ENCODE measurements at regions not wholly inside any gene's neighbourhood (a gene's known extent, or its start where the extent isn't known, plus 50 kb on each side); places are given as distances from the start of the nearest gene placed in this dataset.

GRCh38 chr3:168860028-168860427, 764.3 kb upstream of the GOLIM4 start:
- Histone ChIP-seq H3K9ac (ENCODE audit: low read depth in 1 of 2, low read length in 2 of 2) (no peak overlapping the region), H3K27me3 (ENCODE audit: control insufficient read depth in 1 of 2, insufficient read depth in 2 of 2, low read length in 2 of 2) (no peaks in the 10 kb centered on the region), H3K36me3 (ENCODE audit: control insufficient read depth in 1 of 2, insufficient read depth in 2 of 2, low read length in 2 of 2) (no peaks in the 10 kb centered on the region), H3K4me3 (ENCODE audit: low read depth in 1 of 2, low read length in 2 of 2) (no peak overlapping the region), H3K27ac (ENCODE audit: low read depth, low read length) (no peak overlapping the region), H3K9me3 (ENCODE audit: control insufficient read depth in 1 of 2, low read length in 2 of 2) (no peaks in the 10 kb centered on the region), H3K4me1 (ENCODE audit: control insufficient read depth in 1 of 2, insufficient read depth in 2 of 2, low read length in 2 of 2) (peaks cover 20 to 47% of the 10 kb centered on the region in 2 donors)

GRCh38 chr3:168859574-168859973, 763.9 kb upstream of the GOLIM4 start:
- no peak overlapping the region for H3K27ac ChIP-seq (ENCODE audit: low read depth, low read length)
- peaks cover 20 to 47% of the 10 kb centered on the region in 2 donors for H3K4me1 ChIP-seq (ENCODE audit: control insufficient read depth in 1 of 2, insufficient read depth in 2 of 2, low read length in 2 of 2)
- H3K4me3 ChIP-seq (ENCODE audit: low read depth in 1 of 2, low read length in 2 of 2): no peak overlapping the region
- no peaks in the 10 kb centered on the region for H3K9me3 ChIP-seq (ENCODE audit: control insufficient read depth in 1 of 2, low read length in 2 of 2)
- H3K27me3 ChIP-seq (ENCODE audit: control insufficient read depth in 1 of 2, insufficient read depth in 2 of 2, low read length in 2 of 2): no peaks in the 10 kb centered on the region
- no peak overlapping the region for H3K9ac ChIP-seq (ENCODE audit: low read depth in 1 of 2, low read length in 2 of 2)
- no peaks in the 10 kb centered on the region for H3K36me3 ChIP-seq (ENCODE audit: control insufficient read depth in 1 of 2, insufficient read depth in 2 of 2, low read length in 2 of 2)

GRCh38 chr3:168859143-168859542, 763.4 kb upstream of the GOLIM4 start:
- H3K4me1 ChIP-seq (ENCODE audit: control insufficient read depth in 1 of 2, insufficient read depth in 2 of 2, low read length in 2 of 2): peaks cover 20 to 47% of the 10 kb centered on the region in 2 donors
- no peak overlapping the region for H3K9ac ChIP-seq (ENCODE audit: low read depth in 1 of 2, low read length in 2 of 2)
- no peak overlapping the region for H3K4me3 ChIP-seq (ENCODE audit: low read depth in 1 of 2, low read length in 2 of 2)
- H3K9me3 ChIP-seq (ENCODE audit: control insufficient read depth in 1 of 2, low read length in 2 of 2): no peaks in the 10 kb centered on the region
- H3K36me3 ChIP-seq (ENCODE audit: control insufficient read depth in 1 of 2, insufficient read depth in 2 of 2, low read length in 2 of 2): no peaks in the 10 kb centered on the region
- no peaks in the 10 kb centered on the region for H3K27me3 ChIP-seq (ENCODE audit: control insufficient read depth in 1 of 2, insufficient read depth in 2 of 2, low read length in 2 of 2)
- no peak overlapping the region for H3K27ac ChIP-seq (ENCODE audit: low read depth, low read length)

GRCh38 chr3:168858327-168858726, 762.6 kb upstream of the GOLIM4 start:
- no peak overlapping the region for H3K27ac ChIP-seq (ENCODE audit: low read depth, low read length)
- H3K9me3 ChIP-seq (ENCODE audit: control insufficient read depth in 1 of 2, low read length in 2 of 2): no peaks in the 10 kb centered on the region
- H3K36me3 ChIP-seq (ENCODE audit: control insufficient read depth in 1 of 2, insufficient read depth in 2 of 2, low read length in 2 of 2): no peaks in the 10 kb centered on the region
- no peaks in the 10 kb centered on the region for H3K27me3 ChIP-seq (ENCODE audit: control insufficient read depth in 1 of 2, insufficient read depth in 2 of 2, low read length in 2 of 2)
- H3K4me1 ChIP-seq (ENCODE audit: control insufficient read depth in 1 of 2, insufficient read depth in 2 of 2, low read length in 2 of 2): peaks cover 16 to 40% of the 10 kb centered on the region in 2 donors
- H3K4me3 ChIP-seq (ENCODE audit: low read depth in 1 of 2, low read length in 2 of 2): no peak overlapping the region
- H3K9ac ChIP-seq (ENCODE audit: low read depth in 1 of 2, low read length in 2 of 2): no peak overlapping the region

- peaks cover 0 to 4% of the 10 kb centered on the region in 2 donors for H3K27me3 ChIP-seq (ENCODE audit: control insufficient read depth in 1 of 2, insufficient read depth in 2 of 2, low read length in 2 of 2)
- H3K9me3 ChIP-seq (ENCODE audit: control insufficient read depth in 1 of 2, low read length in 2 of 2): no peaks in the 10 kb centered on the region
- H3K27ac ChIP-seq (ENCODE audit: low read depth, low read length): no peak overlapping the region
- H3K4me1 ChIP-seq (ENCODE audit: control insufficient read depth in 1 of 2, insufficient read depth in 2 of 2, low read length in 2 of 2): no peaks in the 10 kb centered on the region
- H3K36me3 ChIP-seq (ENCODE audit: control insufficient read depth in 1 of 2, insufficient read depth in 2 of 2, low read length in 2 of 2): no peaks in the 10 kb centered on the region
- no peak overlapping the region for H3K9ac ChIP-seq (ENCODE audit: low read depth in 1 of 2, low read length in 2 of 2)
- no peak overlapping the region for H3K4me3 ChIP-seq (ENCODE audit: low read depth in 1 of 2, low read length in 2 of 2)
Observed at GRCh38 chr3:168850109-168850508, 754.4 kb upstream of the GOLIM4 start.

- Histone ChIP-seq H3K27me3 (ENCODE audit: control insufficient read depth in 1 of 2, insufficient read depth in 2 of 2, low read length in 2 of 2) (peaks cover 2 to 11% of the 10 kb centered on the region in 2 donors), H3K4me3 (ENCODE audit: low read depth in 1 of 2, low read length in 2 of 2) (no peak overlapping the region)
Observed at GRCh38 chr3:168847291-168847883, 751.7 kb upstream of the GOLIM4 start.

GRCh38 chr3:168844894-168845482, 749.3 kb upstream of the GOLIM4 start:
- H3K4me1 ChIP-seq (ENCODE audit: control insufficient read depth in 1 of 2, insufficient read depth in 2 of 2, low read length in 2 of 2): no peaks in the 10 kb centered on the region
- H3K4me3 ChIP-seq (ENCODE audit: low read depth in 1 of 2, low read length in 2 of 2): no peak overlapping the region
- no peaks in the 10 kb centered on the region for H3K9me3 ChIP-seq (ENCODE audit: control insufficient read depth in 1 of 2, low read length in 2 of 2)
- H3K9ac ChIP-seq (ENCODE audit: low read depth in 1 of 2, low read length in 2 of 2): no peak overlapping the region
- H3K27ac ChIP-seq (ENCODE audit: low read depth, low read length): no peak overlapping the region
- peaks cover 2 to 11% of the 10 kb centered on the region in 2 donors for H3K27me3 ChIP-seq (ENCODE audit: control insufficient read depth in 1 of 2, insufficient read depth in 2 of 2, low read length in 2 of 2)
- no peaks in the 10 kb centered on the region for H3K36me3 ChIP-seq (ENCODE audit: control insufficient read depth in 1 of 2, insufficient read depth in 2 of 2, low read length in 2 of 2)

More at GRCh38 chr3:168847291-168847883, 751.7 kb upstream of the GOLIM4 start:
- Histone ChIP-seq H3K4me1 (ENCODE audit: control insufficient read depth in 1 of 2, insufficient read depth in 2 of 2, low read length in 2 of 2) (no peaks in the 10 kb centered on the region), H3K27ac (ENCODE audit: low read depth, low read length) (no peak overlapping the region), H3K9me3 (ENCODE audit: control insufficient read depth in 1 of 2, low read length in 2 of 2) (no peaks in the 10 kb centered on the region), H3K36me3 (ENCODE audit: control insufficient read depth in 1 of 2, insufficient read depth in 2 of 2, low read length in 2 of 2) (no peaks in the 10 kb centered on the region), H3K9ac (ENCODE audit: low read depth in 1 of 2, low read length in 2 of 2) (no peak overlapping the region)

GRCh38 chr3:168844472-168844871, 748.7 kb upstream of the GOLIM4 start:
- H3K4me3 ChIP-seq (ENCODE audit: low read depth in 1 of 2, low read length in 2 of 2): no peak overlapping the region
- no peaks in the 10 kb centered on the region for H3K4me1 ChIP-seq (ENCODE audit: control insufficient read depth in 1 of 2, insufficient read depth in 2 of 2, low read length in 2 of 2)
- H3K27me3 ChIP-seq (ENCODE audit: control insufficient read depth in 1 of 2, insufficient read depth in 2 of 2, low read length in 2 of 2): peaks cover 2 to 11% of the 10 kb centered on the region in 2 donors
- H3K9ac ChIP-seq (ENCODE audit: low read depth in 1 of 2, low read length in 2 of 2): no peak overlapping the region
- H3K9me3 ChIP-seq (ENCODE audit: control insufficient read depth in 1 of 2, low read length in 2 of 2): no peaks in the 10 kb centered on the region
- no peak overlapping the region for H3K27ac ChIP-seq (ENCODE audit: low read depth, low read length)
- no peaks in the 10 kb centered on the region for H3K36me3 ChIP-seq (ENCODE audit: control insufficient read depth in 1 of 2, insufficient read depth in 2 of 2, low read length in 2 of 2)

GRCh38 chr3:168843481-168843880, 747.8 kb upstream of the GOLIM4 start:
- Histone ChIP-seq H3K27me3 (ENCODE audit: control insufficient read depth in 1 of 2, insufficient read depth in 2 of 2, low read length in 2 of 2) (peaks cover 2 to 11% of the 10 kb centered on the region in 2 donors), H3K4me3 (ENCODE audit: low read depth in 1 of 2, low read length in 2 of 2) (no peak overlapping the region), H3K9me3 (ENCODE audit: control insufficient read depth in 1 of 2, low read length in 2 of 2) (no peaks in the 10 kb centered on the region), H3K27ac (ENCODE audit: low read depth, low read length) (no peak overlapping the region), H3K9ac (ENCODE audit: low read depth in 1 of 2, low read length in 2 of 2) (no peak overlapping the region), H3K4me1 (ENCODE audit: control insufficient read depth in 1 of 2, insufficient read depth in 2 of 2, low read length in 2 of 2) (no peaks in the 10 kb centered on the region), H3K36me3 (ENCODE audit: control insufficient read depth in 1 of 2, insufficient read depth in 2 of 2, low read length in 2 of 2) (no peaks in the 10 kb centered on the region)

GRCh38 chr3:168839653-168840052, 743.9 kb upstream of the GOLIM4 start:
- H3K27me3 ChIP-seq (ENCODE audit: control insufficient read depth in 1 of 2, insufficient read depth in 2 of 2, low read length in 2 of 2): peaks cover 2 to 3% of the 10 kb centered on the region in 2 donors

More at GRCh38 chr3:168839653-168840052, 743.9 kb upstream of the GOLIM4 start:
- H3K36me3 ChIP-seq (ENCODE audit: control insufficient read depth in 1 of 2, insufficient read depth in 2 of 2, low read length in 2 of 2): no peaks in the 10 kb centered on the region
- no peak overlapping the region for H3K4me3 ChIP-seq (ENCODE audit: low read depth in 1 of 2, low read length in 2 of 2)
- no peak overlapping the region for H3K9ac ChIP-seq (ENCODE audit: low read depth in 1 of 2, low read length in 2 of 2)
- no peaks in the 10 kb centered on the region for H3K4me1 ChIP-seq (ENCODE audit: control insufficient read depth in 1 of 2, insufficient read depth in 2 of 2, low read length in 2 of 2)
- no peaks in the 10 kb centered on the region for H3K9me3 ChIP-seq (ENCODE audit: control insufficient read depth in 1 of 2, low read length in 2 of 2)
- no peak overlapping the region for H3K27ac ChIP-seq (ENCODE audit: low read depth, low read length)

Measured in duodenal mucosa (tissue), 2 donors.